WTC11 (cell line): ENCODE measurements at regions not wholly inside any gene's neighbourhood (a gene's known extent, or its start where the extent isn't known, plus 50 kb on each side); places are given as distances from the start of the nearest gene placed in this dataset.

Experiments
- SP1 ChIP-seq: sonication (generic); formaldehyde crosslinking; conservative IDR thresholded peaks from 2 replicates; pipeline ENCODE4 v1.8.1; 2022; ENCODE audit warnings: missing genetic modification reagents
- TEAD4 ChIP-seq: sonication (generic); formaldehyde crosslinking; IDR thresholded peaks from 2 replicates; pipeline ENCODE4 v1.8.0; 2022; ENCODE audit warnings: mild to moderate bottlenecking, missing genetic modification reagents
- ZNF138 ChIP-seq: sonication (generic); formaldehyde crosslinking; conservative IDR thresholded peaks from 2 replicates; pipeline ENCODE4 v1.8.1; 2022; ENCODE audit warnings: mild to moderate bottlenecking, moderate library complexity, missing genetic modification reagents
- TF ChIP-seq, protein P1 (sequence below): sonication (generic); formaldehyde crosslinking; IDR thresholded peaks from 2 replicates; pipeline ENCODE4 v1.8.1; 2022; ENCODE audit warnings: missing genetic modification reagents, borderline replicate concordance
- TF ChIP-seq, protein P2 (sequence below): fragments of 200-600 bp; IDR thresholded peaks from 2 replicates; pipeline ENCODE4 v1.8.0; 2022; ENCODE audit warnings: antibody characterized with exemption
- TF ChIP-seq, protein P3 (sequence below): sonication (generic); formaldehyde crosslinking; conservative IDR thresholded peaks from 2 replicates; pipeline ENCODE4 v1.8.1; 2023; ENCODE audit warnings: mild to moderate bottlenecking, low read depth, missing genetic modification reagents, moderate library complexity
- TF ChIP-seq, protein P4 (sequence below): sonication (generic); formaldehyde crosslinking; IDR thresholded peaks from 2 replicates; pipeline ENCODE4 v1.8.1; 2023; ENCODE audit warnings: mild to moderate bottlenecking, missing genetic modification reagents, moderate library complexity
- TF ChIP-seq, protein P5 (sequence below): sonication (generic); formaldehyde crosslinking; IDR thresholded peaks from 2 replicates; pipeline ENCODE4 v1.8.1; 2022; ENCODE audit warnings: mild to moderate bottlenecking, moderate library complexity, missing genetic modification reagents

DNA sequence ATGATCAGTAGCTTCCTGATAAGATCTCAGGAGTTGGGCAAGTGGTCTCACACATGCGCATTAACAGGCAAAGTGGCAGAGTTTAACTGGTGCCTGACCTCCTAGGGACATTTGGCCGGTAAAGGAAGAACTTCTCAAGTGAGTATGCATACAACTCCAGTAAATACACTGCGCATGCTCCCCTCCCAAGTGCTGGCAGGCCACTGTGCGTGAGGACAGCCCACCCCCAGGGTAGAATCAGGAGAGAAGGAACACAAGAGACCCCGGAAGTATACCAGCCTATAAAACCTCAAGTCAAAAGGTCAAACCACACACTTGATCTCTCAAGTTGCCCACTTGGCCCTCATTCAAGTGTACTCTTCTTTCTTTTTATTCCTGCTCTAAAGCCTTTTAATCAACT lies 225.5 kb upstream of the ANKRD50 start:
- TF ChIP-seq, protein P1, sequence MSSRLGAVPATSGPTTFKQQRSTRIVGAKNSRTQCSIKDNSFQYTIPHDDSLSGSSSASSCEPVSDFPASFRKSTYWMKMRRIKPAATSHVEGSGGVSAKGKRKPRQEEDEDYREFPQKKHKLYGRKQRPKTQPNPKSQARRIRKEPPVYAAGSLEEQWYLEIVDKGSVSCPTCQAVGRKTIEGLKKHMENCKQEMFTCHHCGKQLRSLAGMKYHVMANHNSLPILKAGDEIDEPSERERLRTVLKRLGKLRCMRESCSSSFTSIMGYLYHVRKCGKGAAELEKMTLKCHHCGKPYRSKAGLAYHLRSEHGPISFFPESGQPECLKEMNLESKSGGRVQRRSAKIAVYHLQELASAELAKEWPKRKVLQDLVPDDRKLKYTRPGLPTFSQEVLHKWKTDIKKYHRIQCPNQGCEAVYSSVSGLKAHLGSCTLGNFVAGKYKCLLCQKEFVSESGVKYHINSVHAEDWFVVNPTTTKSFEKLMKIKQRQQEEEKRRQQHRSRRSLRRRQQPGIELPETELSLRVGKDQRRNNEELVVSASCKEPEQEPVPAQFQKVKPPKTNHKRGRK (CRISPR knock-in tag) = no peak
- TF ChIP-seq, protein P2, sequence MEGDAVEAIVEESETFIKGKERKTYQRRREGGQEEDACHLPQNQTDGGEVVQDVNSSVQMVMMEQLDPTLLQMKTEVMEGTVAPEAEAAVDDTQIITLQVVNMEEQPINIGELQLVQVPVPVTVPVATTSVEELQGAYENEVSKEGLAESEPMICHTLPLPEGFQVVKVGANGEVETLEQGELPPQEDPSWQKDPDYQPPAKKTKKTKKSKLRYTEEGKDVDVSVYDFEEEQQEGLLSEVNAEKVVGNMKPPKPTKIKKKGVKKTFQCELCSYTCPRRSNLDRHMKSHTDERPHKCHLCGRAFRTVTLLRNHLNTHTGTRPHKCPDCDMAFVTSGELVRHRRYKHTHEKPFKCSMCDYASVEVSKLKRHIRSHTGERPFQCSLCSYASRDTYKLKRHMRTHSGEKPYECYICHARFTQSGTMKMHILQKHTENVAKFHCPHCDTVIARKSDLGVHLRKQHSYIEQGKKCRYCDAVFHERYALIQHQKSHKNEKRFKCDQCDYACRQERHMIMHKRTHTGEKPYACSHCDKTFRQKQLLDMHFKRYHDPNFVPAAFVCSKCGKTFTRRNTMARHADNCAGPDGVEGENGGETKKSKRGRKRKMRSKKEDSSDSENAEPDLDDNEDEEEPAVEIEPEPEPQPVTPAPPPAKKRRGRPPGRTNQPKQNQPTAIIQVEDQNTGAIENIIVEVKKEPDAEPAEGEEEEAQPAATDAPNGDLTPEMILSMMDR = no peak
- TF ChIP-seq, protein P3, sequence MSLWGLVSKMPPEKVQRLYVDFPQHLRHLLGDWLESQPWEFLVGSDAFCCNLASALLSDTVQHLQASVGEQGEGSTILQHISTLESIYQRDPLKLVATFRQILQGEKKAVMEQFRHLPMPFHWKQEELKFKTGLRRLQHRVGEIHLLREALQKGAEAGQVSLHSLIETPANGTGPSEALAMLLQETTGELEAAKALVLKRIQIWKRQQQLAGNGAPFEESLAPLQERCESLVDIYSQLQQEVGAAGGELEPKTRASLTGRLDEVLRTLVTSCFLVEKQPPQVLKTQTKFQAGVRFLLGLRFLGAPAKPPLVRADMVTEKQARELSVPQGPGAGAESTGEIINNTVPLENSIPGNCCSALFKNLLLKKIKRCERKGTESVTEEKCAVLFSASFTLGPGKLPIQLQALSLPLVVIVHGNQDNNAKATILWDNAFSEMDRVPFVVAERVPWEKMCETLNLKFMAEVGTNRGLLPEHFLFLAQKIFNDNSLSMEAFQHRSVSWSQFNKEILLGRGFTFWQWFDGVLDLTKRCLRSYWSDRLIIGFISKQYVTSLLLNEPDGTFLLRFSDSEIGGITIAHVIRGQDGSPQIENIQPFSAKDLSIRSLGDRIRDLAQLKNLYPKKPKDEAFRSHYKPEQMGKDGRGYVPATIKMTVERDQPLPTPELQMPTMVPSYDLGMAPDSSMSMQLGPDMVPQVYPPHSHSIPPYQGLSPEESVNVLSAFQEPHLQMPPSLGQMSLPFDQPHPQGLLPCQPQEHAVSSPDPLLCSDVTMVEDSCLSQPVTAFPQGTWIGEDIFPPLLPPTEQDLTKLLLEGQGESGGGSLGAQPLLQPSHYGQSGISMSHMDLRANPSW (CRISPR knock-in tag) = no peak
- TF ChIP-seq, protein P4, sequence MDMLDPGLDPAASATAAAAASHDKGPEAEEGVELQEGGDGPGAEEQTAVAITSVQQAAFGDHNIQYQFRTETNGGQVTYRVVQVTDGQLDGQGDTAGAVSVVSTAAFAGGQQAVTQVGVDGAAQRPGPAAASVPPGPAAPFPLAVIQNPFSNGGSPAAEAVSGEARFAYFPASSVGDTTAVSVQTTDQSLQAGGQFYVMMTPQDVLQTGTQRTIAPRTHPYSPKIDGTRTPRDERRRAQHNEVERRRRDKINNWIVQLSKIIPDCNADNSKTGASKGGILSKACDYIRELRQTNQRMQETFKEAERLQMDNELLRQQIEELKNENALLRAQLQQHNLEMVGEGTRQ = no peak
- TF ChIP-seq ZNF138 (CRISPR knock-in tag) (no peak), SP1 (no peak), TEAD4 (CRISPR knock-in tag) (no peak)
- TF ChIP-seq, protein P5, sequence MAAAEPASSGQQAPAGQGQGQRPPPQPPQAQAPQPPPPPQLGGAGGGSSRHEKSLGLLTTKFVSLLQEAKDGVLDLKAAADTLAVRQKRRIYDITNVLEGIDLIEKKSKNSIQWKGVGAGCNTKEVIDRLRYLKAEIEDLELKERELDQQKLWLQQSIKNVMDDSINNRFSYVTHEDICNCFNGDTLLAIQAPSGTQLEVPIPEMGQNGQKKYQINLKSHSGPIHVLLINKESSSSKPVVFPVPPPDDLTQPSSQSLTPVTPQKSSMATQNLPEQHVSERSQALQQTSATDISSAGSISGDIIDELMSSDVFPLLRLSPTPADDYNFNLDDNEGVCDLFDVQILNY = no peak
